HFFc6 (cell line): ENCODE measurements at regions not wholly inside any gene's neighbourhood (a gene's known extent, or its start where the extent isn't known, plus 50 kb on each side); places are given as distances from the start of the nearest gene placed in this dataset.

Source experiments
- DNase-seq: peaks from one replicate; pipeline ENCODE4 v3.0.0-alpha.2; 2018
- H3K27ac Mint-ChIP-seq: 2 replicates; pipeline ENCODE4 v1.8.0; 2020; ENCODE audit warnings: mild to moderate bottlenecking, mixed read lengths
- H3K27me3 Mint-ChIP-seq: 2 replicates; pipeline ENCODE4 v1.8.0; 2021; ENCODE audit warnings: mild to moderate bottlenecking, moderate library complexity, mixed read lengths; ENCODE audit not compliant: insufficient read depth
- H3K36me3 Mint-ChIP-seq: 2 replicates; pipeline ENCODE4 v1.8.0; 2021; ENCODE audit warnings: low read depth, mixed read lengths
- H3K4me1 Mint-ChIP-seq: 2 replicates; pipeline ENCODE4 v1.8.0; 2020; ENCODE audit warnings: low read depth, mixed read lengths
- H3K4me3 Mint-ChIP-seq: 2 replicates; pipeline ENCODE4 v1.8.0; 2020; ENCODE audit warnings: mild to moderate bottlenecking, moderate library complexity, mixed read lengths
- H3K9me3 Mint-ChIP-seq: 2 replicates; pipeline ENCODE4 v1.8.0; 2020; ENCODE audit warnings: mild to moderate bottlenecking, mixed read lengths
- TF ChIP-seq, protein P1 (sequence below): fragments of 200-600 bp; sonication (generic); IDR thresholded peaks from 2 replicates; pipeline ENCODE4 v1.5.0; 2021; ENCODE audit warnings: antibody characterized with exemption, mild to moderate bottlenecking

DNA sequence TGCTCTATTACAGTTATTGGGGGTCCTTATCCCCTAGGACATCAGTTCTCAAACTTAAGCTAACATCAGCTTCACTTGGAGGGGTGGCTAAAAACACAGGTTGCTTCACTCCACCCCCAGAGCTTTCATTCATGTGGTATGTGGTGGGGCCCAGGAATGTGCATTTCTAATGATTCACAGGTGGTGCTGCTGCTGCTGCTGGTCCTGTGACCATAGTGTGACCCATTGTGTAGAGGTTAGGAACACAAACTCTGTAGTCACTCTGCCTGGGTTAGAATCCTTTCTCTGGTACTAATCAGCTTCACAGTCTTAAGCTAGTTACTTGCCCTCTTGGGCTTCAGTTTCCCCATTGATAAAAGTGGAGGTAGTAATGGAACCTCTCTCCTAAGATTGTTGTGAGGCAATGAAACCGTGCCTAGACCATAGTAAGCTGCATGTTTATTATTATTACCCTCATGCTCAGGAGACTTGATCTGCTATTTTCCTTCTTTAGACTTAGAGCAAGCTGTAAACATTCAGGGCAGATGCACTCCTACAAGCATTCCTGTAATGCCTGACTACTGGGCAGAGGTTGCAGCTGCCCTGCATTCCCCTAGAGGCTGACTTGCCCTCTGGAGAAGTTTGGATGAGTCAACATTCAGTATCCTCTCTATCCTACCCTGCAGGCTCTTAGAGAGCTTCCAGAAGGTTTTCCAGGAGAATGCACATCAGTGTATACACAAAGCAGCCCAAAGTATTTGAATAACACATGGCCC lies 94.1 kb upstream of the ACSL4 start:
- Mint-ChIP-seq H3K4me3 (peak overlapping the region; percentile 55), H3K36me3 (no peaks in the 10 kb centered on the region), H3K4me1 (peaks cover 50% of the 10 kb centered on the region), H3K27me3 (no peaks in the 10 kb centered on the region), H3K9me3 (no peaks in the 10 kb centered on the region), H3K27ac (peak overlapping the region; percentile 66)
- TF ChIP-seq, protein P1, sequence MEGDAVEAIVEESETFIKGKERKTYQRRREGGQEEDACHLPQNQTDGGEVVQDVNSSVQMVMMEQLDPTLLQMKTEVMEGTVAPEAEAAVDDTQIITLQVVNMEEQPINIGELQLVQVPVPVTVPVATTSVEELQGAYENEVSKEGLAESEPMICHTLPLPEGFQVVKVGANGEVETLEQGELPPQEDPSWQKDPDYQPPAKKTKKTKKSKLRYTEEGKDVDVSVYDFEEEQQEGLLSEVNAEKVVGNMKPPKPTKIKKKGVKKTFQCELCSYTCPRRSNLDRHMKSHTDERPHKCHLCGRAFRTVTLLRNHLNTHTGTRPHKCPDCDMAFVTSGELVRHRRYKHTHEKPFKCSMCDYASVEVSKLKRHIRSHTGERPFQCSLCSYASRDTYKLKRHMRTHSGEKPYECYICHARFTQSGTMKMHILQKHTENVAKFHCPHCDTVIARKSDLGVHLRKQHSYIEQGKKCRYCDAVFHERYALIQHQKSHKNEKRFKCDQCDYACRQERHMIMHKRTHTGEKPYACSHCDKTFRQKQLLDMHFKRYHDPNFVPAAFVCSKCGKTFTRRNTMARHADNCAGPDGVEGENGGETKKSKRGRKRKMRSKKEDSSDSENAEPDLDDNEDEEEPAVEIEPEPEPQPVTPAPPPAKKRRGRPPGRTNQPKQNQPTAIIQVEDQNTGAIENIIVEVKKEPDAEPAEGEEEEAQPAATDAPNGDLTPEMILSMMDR: 0 out of 2 replicates have a peak, but pooled peaks have one; percentile 16
- peak; percentile 80 for DNase-seq

DNA sequence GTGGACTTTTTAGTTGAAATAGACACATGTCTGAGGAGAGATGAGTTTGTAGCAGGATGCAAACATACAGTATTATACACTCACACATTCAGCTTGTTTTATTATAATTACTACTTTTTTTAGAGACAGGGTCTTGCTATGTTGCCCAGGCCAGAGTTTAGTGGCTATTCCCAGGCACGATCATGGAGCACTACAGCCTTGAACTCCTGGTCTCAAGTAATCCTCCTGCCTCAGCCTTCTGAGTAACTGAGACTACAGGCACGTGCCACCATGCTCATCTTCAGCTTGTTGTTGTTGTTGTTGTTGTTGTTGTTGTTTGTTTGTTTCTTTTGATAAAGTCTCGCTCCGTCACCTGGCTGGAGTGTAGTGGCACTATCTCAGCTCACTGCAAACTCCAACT lies 94.7 kb upstream of the ACSL4 start:
- Mint-ChIP-seq H3K4me1 (peaks cover 47% of the 10 kb centered on the region), H3K27me3 (no peaks in the 10 kb centered on the region), H3K9me3 (no peaks in the 10 kb centered on the region), H3K27ac (peak overlapping the region; percentile 66; the same call in 1 of the 2 replicates), H3K4me3 (no peak overlapping the region), H3K36me3 (no peaks in the 10 kb centered on the region)
- DNase-seq: no peak
- TF ChIP-seq, protein P1: no peak

DNA sequence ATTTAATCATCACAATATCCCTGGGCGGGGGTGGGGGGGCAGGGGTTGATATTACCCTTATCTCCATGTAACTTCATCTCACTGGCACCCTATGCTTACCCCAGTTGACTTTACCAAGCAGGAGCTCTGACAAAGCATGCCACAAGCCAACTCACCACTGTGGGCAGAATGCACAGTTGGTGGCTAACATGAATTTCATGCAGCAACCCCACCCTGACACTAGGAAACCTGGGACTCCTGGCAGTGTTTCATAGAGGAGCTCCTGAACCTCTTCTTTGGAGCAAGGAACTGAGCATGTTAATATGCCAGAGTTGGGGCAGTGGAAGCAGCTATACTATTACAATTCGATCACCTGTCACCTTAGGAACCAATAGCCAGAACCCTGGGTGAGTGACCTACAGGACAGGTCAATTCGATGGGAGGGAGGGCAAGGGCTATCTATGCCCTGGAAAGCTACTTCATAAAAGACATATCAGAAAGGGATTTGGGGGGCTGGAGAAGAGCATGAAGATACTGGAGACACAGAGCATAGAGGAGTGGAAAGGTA lies 97.2 kb upstream of the ACSL4 start:
- H3K4me1 Mint-ChIP-seq: peaks cover 39% of the 10 kb centered on the region
- no peaks in the 10 kb centered on the region for H3K27me3 Mint-ChIP-seq
- DNase-seq: no peak
- H3K4me3 Mint-ChIP-seq: no peak overlapping the region
- TF ChIP-seq, protein P1: no peak
- no peaks in the 10 kb centered on the region for H3K9me3 Mint-ChIP-seq
- peak overlapping the region; percentile 53 for H3K27ac Mint-ChIP-seq
- no peaks in the 10 kb centered on the region for H3K36me3 Mint-ChIP-seq

DNA sequence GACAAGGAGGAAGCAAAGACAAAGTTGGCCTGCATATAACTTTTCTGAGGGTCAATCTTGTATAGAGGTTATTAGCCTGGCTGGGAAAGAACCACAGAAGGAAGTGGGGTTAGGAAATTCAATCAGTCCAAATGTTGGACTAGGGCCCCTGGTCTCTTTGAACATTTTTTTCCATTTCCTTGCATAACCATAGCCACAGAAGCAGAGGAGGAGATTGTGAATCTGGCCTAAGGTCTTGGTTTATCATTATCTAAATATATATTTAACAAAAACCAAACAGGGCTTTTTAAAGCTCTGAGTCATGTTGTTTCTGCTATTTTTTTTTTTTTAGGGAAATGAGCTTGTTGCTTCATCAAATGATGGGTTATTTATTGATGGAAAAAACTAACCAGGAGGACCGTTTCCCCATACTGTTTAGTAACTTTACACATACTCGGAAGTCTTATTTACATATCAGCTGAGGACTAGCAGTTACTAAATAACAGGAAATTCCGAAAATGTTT lies 97.7 kb upstream of the ACSL4 start:
- Mint-ChIP-seq H3K27me3 (no peaks in the 10 kb centered on the region), H3K9me3 (no peaks in the 10 kb centered on the region), H3K4me3 (no peak overlapping the region), H3K27ac (peak overlapping the region; percentile 53), H3K4me1 (peaks cover 39% of the 10 kb centered on the region), H3K36me3 (no peaks in the 10 kb centered on the region)
- DNase-seq: no peak
- TF ChIP-seq, protein P1: no peak

DNA sequence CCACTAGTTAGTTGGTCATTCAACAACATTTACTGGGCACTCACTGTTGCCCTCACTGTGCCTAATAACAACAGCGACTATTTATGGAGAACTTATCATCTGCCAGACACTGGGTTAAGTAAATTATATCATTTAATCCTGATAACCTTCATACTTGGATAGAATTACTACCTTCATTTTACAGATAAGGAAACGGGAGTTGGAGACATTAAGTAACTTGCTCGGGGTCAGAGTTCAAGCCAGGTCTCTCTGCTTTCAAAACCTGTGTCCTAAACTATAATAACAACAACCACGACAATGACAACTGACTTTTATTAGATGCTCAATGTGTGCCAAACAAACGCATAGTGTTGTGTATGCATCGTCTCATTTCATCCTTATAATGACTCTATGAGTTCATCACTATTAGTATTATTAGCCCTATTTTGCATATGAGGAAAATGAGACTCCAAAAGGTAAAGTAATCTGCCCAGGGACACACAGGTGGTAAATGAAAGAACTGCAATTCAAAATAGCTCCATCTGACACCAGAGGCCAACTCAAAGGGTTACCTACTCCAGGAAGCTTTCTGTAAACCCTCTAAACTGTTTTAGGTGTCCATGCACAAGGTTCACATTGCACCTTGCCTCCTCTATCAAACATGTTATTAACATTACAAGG lies 98.4 kb upstream of the ACSL4 start:
- DNase-seq: no peak
- no peak overlapping the region for H3K27ac Mint-ChIP-seq

More for the DNA sequence above, 98.4 kb upstream of the ACSL4 start:
- H3K4me3 Mint-ChIP-seq: no peak overlapping the region
- H3K9me3 Mint-ChIP-seq: no peaks in the 10 kb centered on the region
- H3K4me1 Mint-ChIP-seq: peaks cover 33% of the 10 kb centered on the region
- TF ChIP-seq, protein P1: no peak
- H3K36me3 Mint-ChIP-seq: no peaks in the 10 kb centered on the region
- no peaks in the 10 kb centered on the region for H3K27me3 Mint-ChIP-seq
